Loucy (cell line): ENCODE measurements at regions not wholly inside any gene's neighbourhood (a gene's known extent, or its start where the extent isn't known, plus 50 kb on each side); places are given as distances from the start of the nearest gene placed in this dataset.

Experiments
- EZH2phosphoT487 ChIP-seq: fragments of 200-600 bp; IDR thresholded peaks from 2 replicates; pipeline ENCODE4 v1.6.1; 2018; ENCODE audit warnings: antibody characterized with exemption, mild to moderate bottlenecking, moderate library complexity, borderline replicate concordance
- TF ChIP-seq, protein P1 (sequence below): fragments of 200-600 bp; sonication (generic); conservative IDR thresholded peaks from 2 replicates; pipeline ENCODE4 v1.5.1; 2014; ENCODE audit warnings: mild to moderate bottlenecking, antibody characterized with exemption, low read length

DNA sequence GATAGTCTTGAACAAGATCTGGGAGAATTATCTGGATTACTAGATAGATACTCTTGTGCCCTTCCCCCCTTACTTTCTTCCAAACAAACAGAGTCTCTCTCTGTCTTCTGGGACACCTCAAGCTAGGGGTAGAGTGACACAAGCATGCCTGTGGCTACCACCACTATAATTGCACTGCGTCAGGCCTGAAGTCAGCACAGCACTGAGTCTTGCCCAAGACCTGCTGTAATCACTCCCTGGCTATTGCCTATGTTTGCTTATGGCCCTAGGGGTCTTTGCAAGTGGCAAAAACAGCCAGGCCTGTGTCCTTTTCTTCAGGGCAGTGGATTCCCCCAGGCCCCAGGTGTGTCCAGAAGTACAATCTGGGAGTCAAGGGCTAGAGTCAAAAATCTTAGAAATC is 106.6 kb downstream of the SLC5A7 start:
- TF ChIP-seq, protein P1, sequence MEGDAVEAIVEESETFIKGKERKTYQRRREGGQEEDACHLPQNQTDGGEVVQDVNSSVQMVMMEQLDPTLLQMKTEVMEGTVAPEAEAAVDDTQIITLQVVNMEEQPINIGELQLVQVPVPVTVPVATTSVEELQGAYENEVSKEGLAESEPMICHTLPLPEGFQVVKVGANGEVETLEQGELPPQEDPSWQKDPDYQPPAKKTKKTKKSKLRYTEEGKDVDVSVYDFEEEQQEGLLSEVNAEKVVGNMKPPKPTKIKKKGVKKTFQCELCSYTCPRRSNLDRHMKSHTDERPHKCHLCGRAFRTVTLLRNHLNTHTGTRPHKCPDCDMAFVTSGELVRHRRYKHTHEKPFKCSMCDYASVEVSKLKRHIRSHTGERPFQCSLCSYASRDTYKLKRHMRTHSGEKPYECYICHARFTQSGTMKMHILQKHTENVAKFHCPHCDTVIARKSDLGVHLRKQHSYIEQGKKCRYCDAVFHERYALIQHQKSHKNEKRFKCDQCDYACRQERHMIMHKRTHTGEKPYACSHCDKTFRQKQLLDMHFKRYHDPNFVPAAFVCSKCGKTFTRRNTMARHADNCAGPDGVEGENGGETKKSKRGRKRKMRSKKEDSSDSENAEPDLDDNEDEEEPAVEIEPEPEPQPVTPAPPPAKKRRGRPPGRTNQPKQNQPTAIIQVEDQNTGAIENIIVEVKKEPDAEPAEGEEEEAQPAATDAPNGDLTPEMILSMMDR, result no peak
- TF ChIP-seq EZH2phosphoT487, result no peak
